ENCODE measurements at regions not wholly inside any gene's neighbourhood (a gene's known extent, or its start where the extent isn't known, plus 50 kb on each side); places are given as distances from the start of the nearest gene placed in this dataset.

GRCh38 chr11:44470854-44471253, 94.6 kb upstream of the CD82 start:
- no TSS peak for BruUV-seq (replicated peaks)
- no peak overlapping the region for H3K4me3 ChIP-seq (replicated peaks in 1 of 2; ENCODE audit: low read depth in 1 of 2, low read length in 2 of 2)
- H2AFZ ChIP-seq (ENCODE audit: low read depth, low read length, poor library complexity, severe bottlenecking): no peak overlapping the region
- no peaks in the 10 kb centered on the region for H3K4me1 ChIP-seq (ENCODE audit: control insufficient read depth in 1 of 2, insufficient read depth in 2 of 2, low read length in 2 of 2)
- H3K9ac ChIP-seq (ENCODE audit: low read length): no peak overlapping the region
- ATAC-seq (no peak), DNase-seq (ENCODE audit: low read depth, low spot score) (no peak)
- intact Hi-C loops (cut with micrococcal nuclease): no loop called here
- ChIA-PET CTCF (no interaction called here), POLR2A (no interaction called here), RAD21 (ENCODE audit: low non-redundant PET in 1 of 2, low total read pairs in 2 of 2, uncharacterized antibody in 2 of 2, unreplicated experiment in 2 of 2) (no interaction called here)
- H3K4me2 ChIP-seq (ENCODE audit: low read length): no peak overlapping the region
- no peak for TF ChIP-seq CTCF (IDR thresholded peaks at IDR 0.05 in 2 of 3, conservative IDR thresholded peaks at IDR 0.05 in 1 of 3; ENCODE audit: borderline replicate concordance in 1 of 3, insufficient read depth in 1 of 3, low read depth in 2 of 3, low read length in 2 of 3)
- TF ChIP-seq SP1 (IDR thresholded peaks at IDR 0.05; ENCODE audit: low read depth): no peak
- no peak for TF ChIP-seq ZFX (IDR thresholded peaks at IDR 0.05)
- TF ChIP-seq REST (IDR thresholded peaks at IDR 0.05; ENCODE audit: low read depth): no peak
- no peak for TF ChIP-seq YY1 (IDR thresholded peaks at IDR 0.05; ENCODE audit: extremely low read depth, insufficient replicate concordance, low read depth, low read length)
- H3K27me3 ChIP-seq (ENCODE audit: insufficient read depth, low read length): peaks cover 7% of the 10 kb centered on the region; the same call in 1 of the 2 replicates
- no peak overlapping the region for H3K27ac ChIP-seq (ENCODE audit: low read depth, low read length)
- H4K20me1 ChIP-seq (ENCODE audit: insufficient read depth): no peaks in the 10 kb centered on the region
- H3K9me3 ChIP-seq (ENCODE audit: control insufficient read depth in 1 of 2, insufficient read depth in 1 of 2, low read depth in 1 of 2, low read length in 2 of 2): no peaks in the 10 kb centered on the region
- H3K79me2 ChIP-seq (ENCODE audit: insufficient read depth, low read length): no peaks in the 10 kb centered on the region
- no peaks in the 10 kb centered on the region for H3K9me2 ChIP-seq (ENCODE audit: insufficient read depth)
- no peaks in the 10 kb centered on the region for H3K36me3 ChIP-seq (ENCODE audit: control insufficient read depth in 1 of 2, insufficient read depth in 2 of 2, low read length in 2 of 2)

Measured in HCT116 (cell line).